Small intestine (tissue), 7 donors: ENCODE measurements at regions not wholly inside any gene's neighbourhood (a gene's known extent, or its start where the extent isn't known, plus 50 kb on each side); places are given as distances from the start of the nearest gene placed in this dataset.

Experiments
- DNase-seq, 2 donors: peaks; one replicate each; pipeline versions ENCODE4 v3.0.0 to v3.0.0-alpha.2; 2013
- FAIRE-seq: peaks from 2 replicates; lab custom pipeline; 2012; peaks lifted over from hg19 to GRCh38; lab: Jason Lieb, UNC
- H3K27ac ChIP-seq, 3 donors: one replicate each; pipeline ENCODE4 v1.5.1; 2013; ENCODE audit warnings: low read length in 2 of 3, mild to moderate bottlenecking in 2 of 3, control low read depth in 1 of 3, inconsistent platforms in 1 of 3, low read depth in 1 of 3, moderate library complexity in 1 of 3
- H3K27me3 ChIP-seq, 3 donors: one replicate each; pipeline ENCODE4 v1.6.1; 2013; ENCODE audit warnings: low read length in 3 of 3, inconsistent platforms in 1 of 3; ENCODE audit not compliant: control insufficient read depth in 3 of 3, insufficient read depth in 3 of 3
- H3K36me3 ChIP-seq, 3 donors: one replicate each; pipeline ENCODE4 v1.6.1; 2013; ENCODE audit warnings: low read length in 3 of 3, inconsistent platforms in 1 of 3, low read depth in 1 of 3, mild to moderate bottlenecking in 1 of 3, moderate library complexity in 1 of 3; ENCODE audit not compliant: control insufficient read depth in 3 of 3, insufficient read depth in 2 of 3
- H3K4me1 ChIP-seq, 3 donors: one replicate each; pipeline ENCODE4 v1.6.1; 2013; ENCODE audit warnings: low read length in 2 of 3, inconsistent platforms in 1 of 3, low read depth in 1 of 3, mild to moderate bottlenecking in 1 of 3, moderate library complexity in 1 of 3; ENCODE audit not compliant: control insufficient read depth in 3 of 3, insufficient read depth in 2 of 3
- H3K4me3 ChIP-seq, 3 donors: one replicate each; pipeline ENCODE4 v1.5.1; 2013; ENCODE audit warnings: low read length in 3 of 3, control low read depth in 1 of 3, inconsistent platforms in 1 of 3, low read depth in 1 of 3, mild to moderate bottlenecking in 1 of 3, moderate library complexity in 1 of 3
- H3K9me3 ChIP-seq, 2 donors: one replicate each; pipeline ENCODE4 v1.6.1; 2013; ENCODE audit warnings: low read depth in 1 of 2, low read length in 1 of 2; ENCODE audit not compliant: control insufficient read depth in 2 of 2, insufficient read depth in 1 of 2
- WGBS, 3 donors: extraction: QIAGEN DNeasy Blood & Tissue Kit; methylation state at CpG; one replicate each; pipeline ENCODE4 v1.1.7; 2013; 5-methylcytosine and 5-hydroxymethylcytosine counted together
- donor health status: healthy with polysubstance abuse.
- donor health status: control.
- donor health status: control.
- donor health status: Bipolar disorder and iron deficiency.
- donor health status: healthy.

- Histone ChIP-seq H3K4me3 (no peak overlapping the region), H3K27me3 (no peaks in the 10 kb centered on the region), H3K36me3 (no peaks in the 10 kb centered on the region), H3K4me1 (no peaks in the 10 kb centered on the region), H3K9me3 (no peaks in the 10 kb centered on the region), H3K27ac (no peak overlapping the region)
- WGBS, 3 donors = 83 to 88% (median 88%) methylated on average over 8 to 10 of the region's 10 CpGs
- FAIRE-seq (no peak), DNase-seq (no peak)
Measured at GRCh38 chr6:166824146-166824879, 132.0 kb downstream of the RNASET2 start.

GRCh38 chr6:166822609-166823008, 133.7 kb downstream of the RNASET2 start:
- no peak for DNase-seq
- Histone ChIP-seq H3K9me3 (no peaks in the 10 kb centered on the region), H3K36me3 (no peaks in the 10 kb centered on the region), H3K27me3 (no peaks in the 10 kb centered on the region), H3K27ac (no peak overlapping the region), H3K4me3 (no peak overlapping the region), H3K4me1 (no peaks in the 10 kb centered on the region)
- no peak for FAIRE-seq
- WGBS, 3 donors = 52 to 65% (median 59%) methylated on average over 1 of the region's 1 CpG

- H3K36me3 ChIP-seq = no peaks in the 10 kb centered on the region
- H3K27ac ChIP-seq = no peak overlapping the region
- no peaks in the 10 kb centered on the region for H3K9me3 ChIP-seq
- FAIRE-seq (no peak), DNase-seq (no peak)
- WGBS, 3 donors = 91 to 100% (median 93%) methylated on average over 1 of the region's 1 CpG
- H3K27me3 ChIP-seq = no peaks in the 10 kb centered on the region
- H3K4me3 ChIP-seq = no peak overlapping the region
- no peaks in the 10 kb centered on the region for H3K4me1 ChIP-seq
Measured at GRCh38 chr6:166820483-166820882, 135.9 kb downstream of the RNASET2 start.

GRCh38 chr6:166820070-166820469, 136.3 kb downstream of the RNASET2 start:
- no peak overlapping the region for H3K4me3 ChIP-seq
- no peaks in the 10 kb centered on the region for H3K36me3 ChIP-seq
- 71 to 84% (median 81%) methylated on average over 1 of the region's 1 CpG for WGBS, 3 donors
- FAIRE-seq (no peak), DNase-seq (no peak)
- no peaks in the 10 kb centered on the region for H3K9me3 ChIP-seq
- no peak overlapping the region for H3K27ac ChIP-seq
- no peaks in the 10 kb centered on the region for H3K4me1 ChIP-seq
- H3K27me3 ChIP-seq = no peaks in the 10 kb centered on the region

- Histone ChIP-seq H3K27me3 (no peaks in the 10 kb centered on the region), H3K36me3 (no peaks in the 10 kb centered on the region), H3K9me3 (no peaks in the 10 kb centered on the region), H3K4me3 (no peak overlapping the region), H3K4me1 (no peaks in the 10 kb centered on the region), H3K27ac (no peak overlapping the region)
- no peak for FAIRE-seq
- DNase-seq = no peak
- 69 to 79% (median 77%) methylated on average over 4 of the region's 4 CpGs for WGBS, 3 donors
Measured at GRCh38 chr6:166815629-166816028, 140.7 kb downstream of the RNASET2 start.

- Histone ChIP-seq H3K4me3 (no peak overlapping the region), H3K4me1 (no peaks in the 10 kb centered on the region), H3K9me3 (no peaks in the 10 kb centered on the region), H3K27me3 (no peaks in the 10 kb centered on the region), H3K27ac (no peak overlapping the region), H3K36me3 (no peaks in the 10 kb centered on the region)
- no peak for DNase-seq
- WGBS, 3 donors = 69 to 83% (median 79%) methylated on average over 7 of the region's 7 CpGs
- FAIRE-seq = no peak
Measured at GRCh38 chr6:166814390-166814789, 142.0 kb downstream of the RNASET2 start.

- DNase-seq = no peak
- Histone ChIP-seq H3K27ac (no peak overlapping the region), H3K4me3 (no peak overlapping the region), H3K36me3 (no peaks in the 10 kb centered on the region), H3K4me1 (no peaks in the 10 kb centered on the region), H3K9me3 (no peaks in the 10 kb centered on the region), H3K27me3 (no peaks in the 10 kb centered on the region)
- no peak for FAIRE-seq
- 88 to 90% (median 88%) methylated on average over 4 of the region's 4 CpGs for WGBS, 3 donors
Measured at GRCh38 chr6:166813461-166813860, 142.9 kb downstream of the RNASET2 start.

- H3K27me3 ChIP-seq = no peaks in the 10 kb centered on the region
- no peak for FAIRE-seq
- no peak for DNase-seq
- H3K27ac ChIP-seq = no peak overlapping the region
- H3K36me3 ChIP-seq = no peaks in the 10 kb centered on the region
- H3K9me3 ChIP-seq = peaks cover 0 to 13% of the 10 kb centered on the region in 2 donors
- no peak overlapping the region for H3K4me3 ChIP-seq
- H3K4me1 ChIP-seq = no peaks in the 10 kb centered on the region
- WGBS, 3 donors = 70 to 85% (median 76%) methylated on average over 6 of the region's 6 CpGs
Measured at GRCh38 chr6:166810864-166811263, 145.5 kb downstream of the RNASET2 start.

- Histone ChIP-seq H3K4me1 (no peaks in the 10 kb centered on the region), H3K4me3 (no peak overlapping the region), H3K36me3 (no peaks in the 10 kb centered on the region), H3K27ac (no peak overlapping the region), H3K9me3 (peaks cover 0 to 18% of the 10 kb centered on the region in 2 donors), H3K27me3 (peaks cover 0 to 2% (median 0%) of the 10 kb centered on the region in 3 donors)
- no peak for DNase-seq
- FAIRE-seq = no peak
- WGBS, 3 donors = 77 to 88% (median 79%) methylated on average over 8 of the region's 8 CpGs
Measured at GRCh38 chr6:166809721-166810120, 146.6 kb downstream of the RNASET2 start.
